Chondrocyte (in vitro differentiated cells): ENCODE measurements at regions not wholly inside any gene's neighbourhood (a gene's known extent, or its start where the extent isn't known, plus 50 kb on each side); places are given as distances from the start of the nearest gene placed in this dataset.

Experiments
- DNase-seq: peaks from one replicate; pipeline ENCODE4 v3.0.0; 2021; ENCODE audit warnings: mixed read lengths, low spot score
- H3K27ac Mint-ChIP-seq: one replicate; pipeline ENCODE4 v1.8.0; 2021; ENCODE audit warnings: mild to moderate bottlenecking, moderate library complexity, mixed read lengths; ENCODE audit not compliant: unreplicated experiment
- H3K27me3 Mint-ChIP-seq: 2 replicates; pipeline ENCODE4 v1.8.0; 2021; ENCODE audit warnings: low read depth, mixed read lengths
- H3K36me3 Mint-ChIP-seq: 2 replicates; pipeline ENCODE4 v1.8.0; 2021; ENCODE audit warnings: low read depth, mixed read lengths
- H3K4me1 Mint-ChIP-seq: 2 replicates; pipeline ENCODE4 v1.8.0; 2021; ENCODE audit warnings: low read depth, mild to moderate bottlenecking, mixed read lengths
- H3K4me3 Mint-ChIP-seq: one replicate; pipeline ENCODE4 v1.8.0; 2021; ENCODE audit warnings: mild to moderate bottlenecking, moderate library complexity, mixed read lengths; ENCODE audit not compliant: unreplicated experiment
- H3K9me3 Mint-ChIP-seq: 2 replicates; pipeline ENCODE4 v1.8.0; 2021; ENCODE audit warnings: low read depth, mixed read lengths
- TF ChIP-seq, protein P1 (sequence below): fragments of 200-600 bp; sonication (generic); IDR thresholded peaks from 2 replicates; pipeline ENCODE4 v1.5.0; 2021; ENCODE audit warnings: antibody characterized with exemption, mild to moderate bottlenecking, moderate library complexity

DNA sequence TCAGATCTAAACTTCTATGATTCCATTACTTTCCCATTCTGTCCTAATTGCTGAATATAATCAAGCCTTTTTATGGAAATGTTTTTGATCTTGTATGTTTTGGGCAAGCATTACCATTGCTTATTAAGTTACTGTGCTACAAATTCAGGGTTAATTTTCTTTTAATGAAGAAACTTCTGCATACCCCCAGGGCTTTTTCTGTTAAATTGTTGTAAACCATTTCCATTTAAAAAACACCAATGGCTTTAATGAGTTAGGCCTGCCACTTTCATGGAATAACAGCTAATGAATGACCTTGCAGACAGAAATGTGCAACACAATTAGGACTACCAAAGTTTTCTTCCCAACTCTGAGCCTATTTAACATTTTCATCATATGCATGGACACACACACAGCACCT is 150.0 kb downstream of the DIPK2A start:
- H3K27ac Mint-ChIP-seq: no peak overlapping the region
- H3K9me3 Mint-ChIP-seq: peaks cover 7% of the 10 kb centered on the region
- H3K4me1 Mint-ChIP-seq: peaks cover 5% of the 10 kb centered on the region
- TF ChIP-seq, protein P1, sequence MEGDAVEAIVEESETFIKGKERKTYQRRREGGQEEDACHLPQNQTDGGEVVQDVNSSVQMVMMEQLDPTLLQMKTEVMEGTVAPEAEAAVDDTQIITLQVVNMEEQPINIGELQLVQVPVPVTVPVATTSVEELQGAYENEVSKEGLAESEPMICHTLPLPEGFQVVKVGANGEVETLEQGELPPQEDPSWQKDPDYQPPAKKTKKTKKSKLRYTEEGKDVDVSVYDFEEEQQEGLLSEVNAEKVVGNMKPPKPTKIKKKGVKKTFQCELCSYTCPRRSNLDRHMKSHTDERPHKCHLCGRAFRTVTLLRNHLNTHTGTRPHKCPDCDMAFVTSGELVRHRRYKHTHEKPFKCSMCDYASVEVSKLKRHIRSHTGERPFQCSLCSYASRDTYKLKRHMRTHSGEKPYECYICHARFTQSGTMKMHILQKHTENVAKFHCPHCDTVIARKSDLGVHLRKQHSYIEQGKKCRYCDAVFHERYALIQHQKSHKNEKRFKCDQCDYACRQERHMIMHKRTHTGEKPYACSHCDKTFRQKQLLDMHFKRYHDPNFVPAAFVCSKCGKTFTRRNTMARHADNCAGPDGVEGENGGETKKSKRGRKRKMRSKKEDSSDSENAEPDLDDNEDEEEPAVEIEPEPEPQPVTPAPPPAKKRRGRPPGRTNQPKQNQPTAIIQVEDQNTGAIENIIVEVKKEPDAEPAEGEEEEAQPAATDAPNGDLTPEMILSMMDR: no peak
- no peaks in the 10 kb centered on the region for H3K36me3 Mint-ChIP-seq
- no peak overlapping the region for H3K4me3 Mint-ChIP-seq
- no peak for DNase-seq
- H3K27me3 Mint-ChIP-seq: no peaks in the 10 kb centered on the region

DNA sequence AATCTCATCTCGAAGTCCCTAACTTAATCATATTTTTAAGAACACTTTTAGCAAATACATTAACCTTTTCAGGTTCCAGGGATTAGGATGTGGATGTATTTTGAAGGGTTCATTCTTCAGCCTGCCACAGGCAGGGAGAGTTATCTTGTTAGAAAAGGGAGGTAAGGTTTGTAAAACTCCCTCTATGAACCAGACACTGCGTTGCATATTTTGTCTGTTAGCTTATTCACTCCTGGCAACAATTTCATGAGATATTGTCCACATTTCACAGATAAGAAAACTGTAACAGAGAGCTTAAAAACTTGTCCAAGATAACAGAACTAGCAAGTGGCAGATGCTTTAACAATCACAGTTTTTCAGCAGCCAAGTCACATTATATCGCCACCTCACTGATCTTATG is 155.4 kb downstream of the DIPK2A start:
- TF ChIP-seq, protein P1: no peak
- no peak for DNase-seq
- Mint-ChIP-seq H3K27me3 (no peaks in the 10 kb centered on the region), H3K4me1 (no peaks in the 10 kb centered on the region), H3K36me3 (no peaks in the 10 kb centered on the region), H3K27ac (no peak overlapping the region), H3K9me3 (peaks cover 11% of the 10 kb centered on the region), H3K4me3 (no peak overlapping the region)

DNA sequence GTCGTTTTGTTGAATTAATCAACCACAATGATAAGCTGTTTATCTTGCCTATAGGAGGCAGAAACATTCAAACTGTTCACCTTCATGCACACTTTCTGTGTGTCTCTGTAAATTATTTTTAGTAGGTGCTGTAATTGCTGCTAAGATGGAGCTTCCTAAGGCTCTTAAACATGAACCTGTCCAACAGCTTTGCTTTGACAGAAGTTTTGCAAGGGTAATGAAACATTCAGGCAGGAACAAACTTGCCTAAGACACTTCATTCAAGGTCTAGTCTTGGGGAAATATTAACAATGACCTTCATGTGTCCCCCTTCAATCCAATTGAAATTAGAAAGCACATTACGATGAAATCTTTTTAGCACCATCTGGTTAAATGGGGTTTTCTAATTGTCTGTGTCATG is 156.1 kb downstream of the DIPK2A start:
- no peak for DNase-seq
- no peak overlapping the region for H3K4me3 Mint-ChIP-seq
- no peaks in the 10 kb centered on the region for H3K27me3 Mint-ChIP-seq
- peaks cover 11% of the 10 kb centered on the region for H3K9me3 Mint-ChIP-seq
- TF ChIP-seq, protein P1: no peak
- H3K27ac Mint-ChIP-seq: no peak overlapping the region
- H3K4me1 Mint-ChIP-seq: no peaks in the 10 kb centered on the region
- no peaks in the 10 kb centered on the region for H3K36me3 Mint-ChIP-seq

DNA sequence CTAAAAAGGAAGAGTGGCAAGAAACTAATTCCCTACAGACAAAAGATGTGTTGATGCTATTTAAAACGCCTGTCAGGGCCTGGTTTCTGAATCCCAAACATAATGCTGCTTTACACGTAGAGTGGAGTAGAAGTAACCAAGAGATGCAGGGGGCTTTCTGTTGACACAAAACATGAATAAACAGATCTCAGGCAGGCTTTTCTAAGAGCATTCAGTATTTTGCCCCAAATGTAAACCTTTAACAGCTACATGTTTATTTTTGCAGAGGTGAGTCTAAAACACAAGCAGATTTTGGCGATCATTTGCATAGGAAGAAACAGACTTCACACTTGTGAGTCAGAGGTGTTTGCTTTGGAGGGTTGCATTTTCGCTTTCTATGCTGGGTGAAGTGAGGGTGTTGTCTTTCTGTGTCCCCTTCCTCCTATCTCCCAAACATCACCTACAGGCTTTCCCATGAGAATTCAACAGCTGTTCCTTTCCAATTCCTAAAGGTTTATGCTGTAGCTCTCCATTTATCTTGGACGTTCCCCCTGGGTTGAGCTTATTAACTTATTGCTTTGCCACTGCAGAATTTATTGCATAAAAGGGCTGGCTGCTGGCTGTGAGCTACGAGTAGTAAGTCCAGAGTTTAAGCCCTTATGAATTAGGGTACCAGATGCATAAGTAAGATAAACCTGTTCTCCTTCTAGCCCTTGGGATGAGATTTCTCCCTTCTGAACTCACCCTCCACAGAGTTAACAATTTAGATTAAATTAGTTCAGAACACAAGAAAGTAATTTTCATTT is 156.7 kb downstream of the DIPK2A start:
- Mint-ChIP-seq H3K27me3 (no peaks in the 10 kb centered on the region), H3K36me3 (no peaks in the 10 kb centered on the region), H3K4me1 (no peaks in the 10 kb centered on the region), H3K27ac (no peak overlapping the region), H3K9me3 (peaks cover 11% of the 10 kb centered on the region), H3K4me3 (no peak overlapping the region)
- no peak for DNase-seq
- TF ChIP-seq, protein P1: no peak

DNA sequence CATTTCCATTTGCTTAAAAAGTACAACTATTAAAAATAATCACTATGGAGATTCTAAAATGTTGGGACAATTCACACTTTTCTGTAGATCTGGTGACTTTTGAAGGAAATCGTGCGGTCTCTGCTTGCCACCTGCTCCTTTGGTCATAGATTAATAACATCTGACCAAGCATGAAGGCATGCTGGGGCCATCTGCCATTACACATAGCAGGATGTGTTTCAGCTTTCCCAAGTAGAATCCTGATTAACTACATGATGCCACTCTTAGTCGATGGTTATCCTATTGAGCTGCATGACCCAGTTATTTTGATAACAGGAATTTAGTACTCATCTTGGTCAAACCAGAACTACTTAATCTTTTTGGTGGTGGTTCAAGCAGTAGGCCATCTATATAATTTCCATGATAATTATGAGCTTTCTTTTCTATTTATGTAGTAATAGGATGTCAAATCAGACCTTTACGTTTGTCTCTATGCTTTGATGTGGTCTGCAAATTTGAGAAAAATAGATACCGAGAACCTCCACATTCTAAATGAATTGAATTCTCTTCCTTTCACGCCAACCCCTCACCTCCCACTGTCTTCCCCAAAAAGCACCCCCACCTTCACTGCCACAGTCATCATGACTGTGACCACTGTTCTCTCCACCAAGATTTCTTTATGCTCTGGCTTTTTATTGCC is 158.1 kb downstream of the DIPK2A start:
- Mint-ChIP-seq H3K9me3 (peaks cover 11% of the 10 kb centered on the region), H3K36me3 (no peaks in the 10 kb centered on the region), H3K4me3 (no peak overlapping the region), H3K27ac (no peak overlapping the region), H3K27me3 (no peaks in the 10 kb centered on the region), H3K4me1 (no peaks in the 10 kb centered on the region)
- no peak for DNase-seq
- TF ChIP-seq, protein P1: no peak
